A549 (cell line): ENCODE measurements at regions not wholly inside any gene's neighbourhood (a gene's known extent, or its start where the extent isn't known, plus 50 kb on each side); places are given as distances from the start of the nearest gene placed in this dataset.

ENCODE experiments used
- BHLHE40 ChIP-seq: IDR thresholded peaks from 2 replicates; pipeline ENCODE4 v1.6.1; 2012; ENCODE audit warnings: low read depth, low read length, inconsistent platforms
- CTCF ChIP-seq: fragments of >200 bp; sonication (Bioruptor Twin); formaldehyde crosslinking; IDR thresholded peaks from 3 replicates; pipeline ENCODE4 v1.5.1; 2016
- EP300 ChIP-seq, 2 experiments: fragments of >200 bp; sonication (Bioruptor Twin); formaldehyde crosslinking; IDR thresholded peaks; 2 replicates in 1 of 2; 3 replicates in 1 of 2; pipeline ENCODE4 v1.6.1; 2016 to 2017
- FOSL2 ChIP-seq, 2 experiments: fragments of 450-650 bp in 1 of 2; fragments of >200 bp in 1 of 2; sonication (Bioruptor Twin) in 1 of 2; formaldehyde crosslinking; IDR thresholded peaks; 2 replicates each; pipeline versions ENCODE4 v1.5.0 to v1.6.1; 2016 to 2020; ENCODE audit warnings: mild to moderate bottlenecking in 1 of 2, moderate library complexity in 1 of 2
- MAZ ChIP-seq: fragments of 150-350 bp; IDR thresholded peaks from 2 replicates; pipeline ENCODE4 v1.6.1; 2014; ENCODE audit warnings: antibody characterized with exemption, low read depth, low read length, borderline replicate concordance
- PBX3 ChIP-seq: IDR thresholded peaks from 2 replicates; pipeline ENCODE4 v1.6.1; 2012
- PHF8 ChIP-seq: fragments of 200-600 bp; sonication (generic); IDR thresholded peaks from 2 replicates; pipeline ENCODE4 v1.6.1; 2016; ENCODE audit warnings: low read depth, mild to moderate bottlenecking, antibody characterized with exemption, moderate library complexity, borderline replicate concordance
- POLR2A ChIP-seq: IDR thresholded peaks from 2 replicates; pipeline ENCODE4 v1.6.1; 2012; ENCODE audit warnings: mild to moderate bottlenecking, low read length
- RAD21 ChIP-seq, 2 experiments: fragments of >200 bp in 1 of 2; sonication (Bioruptor Twin) in 1 of 2; formaldehyde crosslinking in 1 of 2; IDR thresholded peaks in 1 of 2; conservative IDR thresholded peaks in 1 of 2; 2 replicates in 1 of 2; 3 replicates in 1 of 2; pipeline ENCODE4 v1.6.1; 2012 to 2018; ENCODE audit warnings: inconsistent platforms in 1 of 2
- RARB ChIP-seq: fragments of 250-450 bp; sonication (Bioruptor Pico); IDR thresholded peaks from 2 replicates; pipeline ENCODE4 v1.8.0; 2021; ENCODE audit warnings: mild to moderate bottlenecking, moderate library complexity
- REST ChIP-seq: fragments of 200-600 bp; sonication (generic); IDR thresholded peaks from 2 replicates; pipeline ENCODE4 v1.6.1; 2016; ENCODE audit warnings: antibody characterized with exemption, mild to moderate bottlenecking, moderate library complexity
- RNF2 ChIP-seq: fragments of 200-600 bp; sonication (generic); IDR thresholded peaks from 2 replicates; pipeline ENCODE4 v1.6.1; 2016; ENCODE audit warnings: low read depth, mild to moderate bottlenecking, antibody characterized with exemption, moderate library complexity, borderline replicate concordance
- TP53 ChIP-seq: fragments of 250-450 bp; sonication (Bioruptor Pico); IDR thresholded peaks from 2 replicates; pipeline ENCODE4 v1.5.0; 2021; ENCODE audit warnings: mild to moderate bottlenecking, moderate library complexity

- no peak for TF ChIP-seq CTCF
- no peak for TF ChIP-seq RNF2
- TF ChIP-seq TP53 (CRISPR knock-in tag) = no peak
- TF ChIP-seq POLR2A = no peak
- TF ChIP-seq FOSL2 (IDR thresholded peaks at IDR 0.05) = no peak
- no peak for TF ChIP-seq FOSL2 (CRISPR knock-in tag; IDR thresholded peaks at IDR 0.05)
- TF ChIP-seq MAZ = no peak
- no peak for TF ChIP-seq RARB (CRISPR knock-in tag)
- TF ChIP-seq EP300 (IDR thresholded peaks at IDR 0.05) = no peak
- no peak for TF ChIP-seq BHLHE40
- TF ChIP-seq RAD21 (conservative IDR thresholded peaks at IDR 0.05 in 1 of 2, IDR thresholded peaks at IDR 0.05 in 1 of 2) = no peak
- peak; percentile 95 for TF ChIP-seq REST
- TF ChIP-seq PBX3 = no peak
- TF ChIP-seq PHF8 = no peak
Observed at GRCh38 chr9:36748322-36748899, 175.7 kb downstream of the MELK start.
